Upper lobe of left lung (tissue), 4 donors: ENCODE measurements at regions not wholly inside any gene's neighbourhood (a gene's known extent, or its start where the extent isn't known, plus 50 kb on each side); places are given as distances from the start of the nearest gene placed in this dataset.

ENCODE experiments used
- EP300 ChIP-seq, 4 donors: sonication (generic); formaldehyde crosslinking; IDR thresholded peaks; one replicate each; pipeline ENCODE4 v1.5.1; 2017; ENCODE audit warnings: antibody characterized with exemption in 4 of 4, control low read depth in 2 of 4
- POLR2A ChIP-seq, 4 donors: fragments of 450-650 bp; IDR thresholded peaks; one replicate each; pipeline ENCODE4 v1.5.1; 2016 to 2017; ENCODE audit warnings: antibody characterized with exemption in 4 of 4, mild to moderate bottlenecking in 2 of 4
- POLR2AphosphoS5 ChIP-seq, 2 donors: sonication (generic); formaldehyde crosslinking; IDR thresholded peaks; one replicate each; pipeline ENCODE4 v1.5.1; 2017; ENCODE audit warnings: antibody characterized with exemption in 2 of 2
- TF ChIP-seq, protein P1 (sequence below), 6 experiments: fragments of 450-650 bp in 4 of 6; fragments of 200-600 bp in 2 of 6; sonication (generic) in 2 of 6; IDR thresholded peaks; one replicate each; pipeline ENCODE4 v1.5.1; 2016 to 2019; ENCODE audit warnings: antibody characterized with exemption in 6 of 6

DNA sequence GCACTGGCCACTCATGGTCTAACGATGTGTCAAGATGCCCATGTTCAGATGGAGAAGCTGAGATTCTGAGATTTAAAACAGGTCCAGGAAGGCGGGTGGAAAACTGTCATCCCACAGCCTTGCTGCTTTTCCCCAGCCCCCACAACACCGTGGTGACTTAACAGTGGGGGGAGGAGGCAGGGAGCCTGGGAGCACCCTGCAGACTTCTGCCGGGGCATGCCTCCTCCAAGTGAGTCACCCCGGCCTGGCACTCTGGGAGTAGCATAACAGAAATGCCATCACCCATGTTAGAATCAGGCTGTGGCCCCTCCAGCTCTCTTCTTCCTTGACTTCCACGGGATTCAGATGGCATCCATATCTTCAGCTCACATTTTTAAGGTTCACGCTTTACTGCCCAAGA, 164.8 kb downstream of the CBLN1 start:
- TF ChIP-seq POLR2A (IDR thresholded peaks at IDR 0.05) (no peak), EP300 (IDR thresholded peaks at IDR 0.05) (no peak), POLR2AphosphoS5 (IDR thresholded peaks at IDR 0.05) (no peak)
- TF ChIP-seq, protein P1, sequence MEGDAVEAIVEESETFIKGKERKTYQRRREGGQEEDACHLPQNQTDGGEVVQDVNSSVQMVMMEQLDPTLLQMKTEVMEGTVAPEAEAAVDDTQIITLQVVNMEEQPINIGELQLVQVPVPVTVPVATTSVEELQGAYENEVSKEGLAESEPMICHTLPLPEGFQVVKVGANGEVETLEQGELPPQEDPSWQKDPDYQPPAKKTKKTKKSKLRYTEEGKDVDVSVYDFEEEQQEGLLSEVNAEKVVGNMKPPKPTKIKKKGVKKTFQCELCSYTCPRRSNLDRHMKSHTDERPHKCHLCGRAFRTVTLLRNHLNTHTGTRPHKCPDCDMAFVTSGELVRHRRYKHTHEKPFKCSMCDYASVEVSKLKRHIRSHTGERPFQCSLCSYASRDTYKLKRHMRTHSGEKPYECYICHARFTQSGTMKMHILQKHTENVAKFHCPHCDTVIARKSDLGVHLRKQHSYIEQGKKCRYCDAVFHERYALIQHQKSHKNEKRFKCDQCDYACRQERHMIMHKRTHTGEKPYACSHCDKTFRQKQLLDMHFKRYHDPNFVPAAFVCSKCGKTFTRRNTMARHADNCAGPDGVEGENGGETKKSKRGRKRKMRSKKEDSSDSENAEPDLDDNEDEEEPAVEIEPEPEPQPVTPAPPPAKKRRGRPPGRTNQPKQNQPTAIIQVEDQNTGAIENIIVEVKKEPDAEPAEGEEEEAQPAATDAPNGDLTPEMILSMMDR (IDR thresholded peaks at IDR 0.05): no peak
